Activated CD4-positive, alpha-beta T cell treated with anti-CD3 and anti-CD28 coated beads for 48 hours (primary cell): ENCODE measurements at regions not wholly inside any gene's neighbourhood (a gene's known extent, or its start where the extent isn't known, plus 50 kb on each side); places are given as distances from the start of the nearest gene placed in this dataset.

ENCODE experiments used
- DNase-seq: peaks from one replicate; pipeline ENCODE4 v3.0.0-alpha.2; 2020

DNA sequence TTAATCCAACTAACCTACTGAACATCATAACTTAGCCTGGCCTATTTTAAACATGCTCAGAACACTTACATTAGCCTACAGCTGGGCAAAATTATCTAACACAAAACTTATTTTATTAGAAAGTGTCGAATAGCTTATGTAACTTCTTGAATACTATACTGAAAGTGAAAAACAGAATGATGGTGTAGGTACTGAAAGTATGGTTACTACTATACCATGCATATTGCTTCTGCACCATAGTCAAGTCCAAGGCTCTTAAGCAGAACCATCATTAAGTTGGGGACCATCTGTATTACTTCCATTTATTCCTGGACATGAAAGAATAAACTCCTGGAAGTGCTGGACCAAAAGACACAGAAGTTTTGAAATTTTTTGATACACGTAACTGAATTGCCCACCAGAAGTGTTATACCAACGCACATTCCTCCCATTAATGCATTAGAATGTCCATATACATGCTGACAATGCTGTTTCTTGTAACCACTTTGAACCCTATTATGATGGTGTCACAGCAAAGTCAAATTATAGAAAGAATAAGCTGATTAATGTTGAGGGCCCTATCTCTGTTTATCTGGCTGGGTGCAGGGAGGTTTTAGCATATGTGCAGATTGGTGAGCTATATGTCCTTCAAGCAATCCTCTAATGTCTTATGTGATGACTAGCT lies 375.7 kb downstream of the ACTL7B start:
- DNase-seq = no peak

DNA sequence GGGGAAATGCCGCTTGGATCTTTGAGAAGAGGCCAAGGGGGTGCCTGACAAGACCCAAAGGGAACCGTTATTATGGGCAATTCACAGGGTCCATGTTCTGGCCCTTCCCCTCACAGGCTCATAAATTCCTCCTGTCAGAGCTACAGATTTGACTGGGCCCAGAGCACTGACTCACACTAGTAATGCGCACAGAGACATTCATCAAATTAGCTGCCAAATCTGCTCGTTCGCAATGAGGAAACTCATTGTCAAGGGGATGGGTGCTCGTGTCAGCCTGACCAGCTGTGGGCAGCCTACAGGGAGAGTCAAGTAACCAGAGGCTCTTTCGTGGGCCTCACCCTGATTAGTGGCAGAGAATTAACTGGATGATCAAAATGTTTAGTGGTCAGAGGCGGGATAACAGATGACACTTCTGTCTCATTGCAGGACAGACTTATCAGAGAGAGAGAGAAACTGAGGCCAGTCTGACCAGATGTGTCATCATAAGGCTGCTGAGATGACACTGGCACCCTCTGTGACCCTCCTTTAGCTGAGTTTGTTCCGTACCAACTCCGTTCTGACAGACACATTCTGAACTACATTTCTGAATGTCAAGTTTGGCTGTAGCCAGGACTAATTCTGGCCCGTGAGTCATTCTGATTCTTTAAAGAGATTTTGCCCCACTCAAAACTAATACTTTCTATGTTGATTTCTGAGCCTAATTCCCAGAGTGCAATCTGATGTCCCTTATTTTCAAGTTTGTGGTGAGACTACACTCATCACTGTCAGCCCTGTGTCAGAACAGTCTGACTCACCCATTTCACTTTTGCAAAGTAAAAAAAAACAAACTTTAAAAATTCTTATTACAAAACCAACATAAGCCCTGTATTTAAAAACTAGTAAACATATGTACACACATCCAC lies 377.1 kb downstream of the ACTL7B start:
- no peak for DNase-seq

DNA sequence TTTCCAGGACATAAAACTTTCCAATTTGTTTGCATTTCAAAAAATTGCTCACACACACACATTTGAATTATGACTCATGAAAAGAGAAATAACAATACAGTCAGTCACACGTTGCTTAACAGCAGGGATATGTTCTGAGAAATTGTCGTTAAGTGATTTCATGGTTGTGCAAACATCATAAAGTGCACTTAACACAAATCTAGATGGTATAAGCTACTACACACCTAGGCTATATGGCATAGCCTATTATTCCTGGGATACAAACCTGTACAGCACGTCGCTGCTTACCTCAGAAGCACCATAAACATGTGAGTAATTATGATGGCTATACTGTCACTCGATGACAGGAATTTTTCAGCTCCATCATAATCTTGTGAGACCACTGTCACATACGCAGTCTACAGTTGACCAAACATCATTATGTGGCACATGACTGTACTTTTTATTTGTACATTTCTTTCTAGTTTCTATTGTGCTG lies 378.2 kb downstream of the ACTL7B start:
- DNase-seq = no peak

DNA sequence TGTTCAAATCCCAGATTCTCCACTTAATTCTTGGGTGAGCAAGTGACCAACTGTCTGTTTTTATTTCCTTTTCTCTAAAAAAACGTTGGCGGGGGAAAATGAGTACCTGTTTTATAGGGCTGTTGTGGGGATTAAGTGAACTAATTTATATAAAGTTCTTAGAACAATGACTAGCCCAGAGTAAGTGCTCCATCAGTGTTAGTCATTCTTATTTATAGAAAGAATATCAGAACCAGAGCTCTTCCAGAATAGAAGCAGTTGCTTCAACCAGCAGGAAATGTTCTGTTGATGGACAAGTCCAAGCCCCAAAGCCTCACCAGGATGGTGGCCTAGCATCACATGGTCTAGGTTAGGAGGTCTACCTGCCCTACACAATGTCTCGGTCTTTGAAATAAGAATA lies 379.2 kb downstream of the ACTL7B start:
- no peak for DNase-seq

DNA sequence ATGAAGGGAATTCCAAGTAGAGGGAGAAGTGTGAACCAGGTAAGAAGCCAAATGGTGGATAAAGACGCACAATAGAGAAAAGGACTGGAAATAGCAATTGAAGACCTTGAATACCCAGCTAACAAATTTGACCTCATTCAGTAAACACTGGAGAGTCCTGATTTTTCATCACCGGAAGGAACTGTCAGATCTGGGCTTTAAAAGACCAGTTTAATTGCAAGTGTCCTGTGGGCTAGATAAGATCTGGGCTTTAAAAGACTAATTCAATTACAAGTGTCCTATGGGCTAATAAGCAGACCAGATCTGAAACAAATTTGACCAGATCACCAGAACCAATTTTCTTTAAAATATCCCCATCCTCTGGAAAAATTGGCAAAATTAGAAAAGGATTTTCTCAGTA lies 380.0 kb downstream of the ACTL7B start:
- no peak for DNase-seq

DNA sequence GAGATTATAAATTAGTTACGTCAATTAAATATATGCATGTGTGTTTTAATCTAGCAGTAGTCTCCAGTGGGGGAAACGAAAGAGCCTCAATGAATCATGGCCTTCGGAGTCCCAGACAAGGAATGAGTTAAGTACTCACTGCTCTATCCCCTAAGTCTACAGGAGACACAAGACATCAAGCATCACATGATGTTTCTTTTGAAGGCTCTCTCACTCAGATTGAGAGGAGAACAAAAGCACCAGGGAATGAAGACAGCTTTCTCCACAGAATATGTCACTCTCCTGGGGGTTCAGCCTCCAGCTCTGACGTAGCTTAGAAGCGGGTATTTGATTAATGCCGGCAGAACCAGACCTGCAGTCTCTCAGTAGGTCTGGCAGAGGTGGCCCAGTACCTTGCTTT lies 381.4 kb downstream of the ACTL7B start:
- DNase-seq = no peak

DNA sequence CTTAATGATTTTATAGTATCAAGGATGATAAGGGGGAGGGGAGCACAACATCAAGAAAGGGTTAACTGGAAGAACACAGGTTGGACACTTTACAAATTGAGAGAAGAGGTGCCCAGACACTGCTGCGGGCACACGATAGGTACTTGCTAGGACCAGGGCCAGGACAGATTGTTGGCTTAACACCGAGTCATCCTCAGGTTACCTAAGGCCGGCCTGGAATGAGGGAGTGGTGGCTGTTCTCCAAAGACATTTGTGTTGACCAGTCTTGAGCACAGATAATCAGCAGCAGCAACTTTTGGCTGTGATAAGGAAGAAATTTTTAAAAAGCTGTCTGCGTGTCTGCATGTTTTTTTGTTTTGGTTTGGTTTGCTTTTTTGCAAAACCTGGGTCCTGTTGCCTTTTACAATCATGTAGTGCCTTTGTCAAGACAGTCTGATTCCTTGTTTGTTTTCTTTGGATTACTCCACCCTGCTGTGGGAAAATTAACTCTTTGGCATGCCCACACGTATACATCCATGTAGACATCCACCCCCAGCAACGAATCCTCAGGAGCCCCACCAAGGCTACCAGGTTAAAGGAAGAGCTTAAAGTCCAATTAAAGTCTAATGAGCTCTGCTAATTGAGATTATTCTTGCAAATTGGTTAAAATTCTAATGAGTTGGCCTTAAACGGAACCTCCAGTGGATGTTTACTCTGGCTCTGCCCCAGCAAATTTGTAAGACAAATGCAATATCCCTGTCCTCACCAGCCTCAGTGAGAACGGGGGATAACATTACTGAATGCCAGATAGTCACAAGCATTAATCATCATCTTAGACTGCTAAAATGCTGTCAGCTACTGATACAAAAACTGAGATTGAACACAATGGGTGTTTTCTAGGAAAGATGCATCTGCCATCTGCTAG lies 382.3 kb downstream of the ACTL7B start:
- DNase-seq = no peak

DNA sequence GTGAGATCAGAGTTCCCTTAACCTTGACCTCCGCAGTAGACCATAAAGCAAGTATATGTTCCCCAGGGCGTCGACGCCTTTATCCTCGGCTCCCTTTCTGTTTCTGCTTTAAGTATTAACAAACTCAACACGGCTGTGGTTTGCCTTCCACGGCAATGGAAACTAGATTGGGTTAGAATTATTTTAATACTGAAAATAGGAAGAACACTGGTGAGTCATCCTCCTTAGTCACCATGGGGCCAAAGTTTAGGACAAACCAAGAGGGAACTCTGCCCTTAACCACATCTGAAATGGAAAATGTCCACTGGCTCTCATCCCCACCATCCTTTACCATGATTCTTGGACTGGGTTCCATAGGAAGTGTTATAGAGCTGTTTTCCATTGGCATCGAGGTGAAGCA lies 386.1 kb downstream of the ACTL7B start:
- DNase-seq = no peak

DNA sequence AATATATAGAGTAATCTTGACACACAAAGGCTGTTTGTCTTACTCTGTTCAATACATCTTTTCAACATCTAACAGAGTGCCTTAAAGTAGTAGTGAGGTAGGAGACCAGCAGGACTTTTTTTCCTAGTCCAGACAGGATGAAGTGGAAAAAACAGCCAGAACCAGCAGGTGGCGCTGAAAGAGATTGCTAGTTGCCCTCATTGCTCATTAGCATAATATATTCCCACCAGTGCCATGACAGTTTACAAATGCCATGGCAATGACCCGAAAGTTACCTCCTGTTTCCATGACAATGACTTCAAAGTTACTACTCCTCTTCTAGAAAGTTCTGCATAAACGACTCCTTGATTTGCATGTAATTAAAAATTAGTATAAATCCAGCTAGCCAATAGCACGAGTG lies 387.4 kb downstream of the ACTL7B start:
- DNase-seq = peak; percentile 60

DNA sequence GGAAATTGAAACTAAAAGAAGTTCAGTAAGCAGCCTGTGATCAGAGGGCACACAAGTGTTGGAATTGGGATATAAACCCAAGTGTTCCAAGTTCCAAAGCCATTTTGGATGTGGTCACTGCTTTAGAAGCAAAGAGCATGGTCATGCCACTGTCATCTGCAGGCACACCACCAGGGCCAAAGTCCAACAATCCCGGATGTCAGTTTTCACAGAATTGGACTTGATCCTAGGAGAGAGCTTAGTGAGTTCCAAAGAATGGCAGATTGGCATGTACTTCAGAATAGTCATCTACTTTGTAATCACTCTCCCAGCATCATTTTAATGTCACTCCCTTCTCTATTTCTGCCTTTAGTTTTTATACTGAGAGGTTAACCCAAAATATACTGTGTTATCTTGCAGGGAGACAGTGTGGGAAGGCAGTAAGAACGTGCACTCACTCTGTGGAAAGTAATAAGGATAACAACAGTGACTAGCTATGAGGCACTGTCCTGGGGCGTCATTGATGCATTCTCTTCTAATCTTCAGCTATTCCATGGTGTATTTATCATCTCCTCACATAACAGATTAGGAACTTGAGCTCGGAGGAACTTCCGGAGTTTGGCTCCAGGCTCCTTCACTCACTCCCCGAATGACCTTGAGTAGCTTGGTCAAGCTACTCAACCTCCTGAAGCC lies 388.0 kb downstream of the ACTL7B start:
- DNase-seq = no peak

DNA sequence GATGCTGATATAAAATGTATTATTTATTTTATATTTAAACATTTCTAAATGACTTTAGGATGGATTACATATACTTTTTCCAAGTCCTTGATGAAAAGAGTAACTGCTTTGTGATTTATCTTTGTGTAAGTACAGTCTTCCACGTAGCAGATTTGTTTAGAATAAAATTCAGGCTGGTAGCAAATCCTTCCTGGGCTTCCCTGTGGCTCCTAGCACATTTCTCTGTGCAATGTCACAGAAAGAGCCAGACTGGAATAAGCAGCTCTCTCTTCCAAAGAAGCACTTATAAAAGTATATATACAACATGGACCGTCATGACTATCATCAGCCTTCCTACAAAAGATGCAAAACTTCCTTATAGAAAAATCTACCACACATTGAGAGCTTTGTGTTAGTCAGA lies 388.6 kb downstream of the ACTL7B start:
- no peak for DNase-seq

DNA sequence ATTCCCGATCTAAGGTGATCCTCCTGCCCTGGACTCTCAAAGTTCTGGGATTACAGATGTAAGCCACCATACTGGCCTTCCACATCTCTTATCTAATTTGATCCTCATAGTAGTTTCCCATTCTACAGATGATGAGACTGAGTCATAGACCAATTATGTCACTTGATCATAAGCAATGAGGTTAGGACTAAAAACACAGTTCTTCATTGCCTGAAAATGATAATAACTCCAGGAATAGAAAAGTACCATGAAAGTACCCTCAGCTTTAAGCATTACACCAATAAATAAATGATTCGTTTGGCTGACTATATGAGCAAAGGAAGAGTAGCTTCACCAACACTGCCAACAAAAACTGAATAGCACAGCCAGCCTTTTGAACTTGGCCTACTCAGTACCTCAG lies 389.5 kb downstream of the ACTL7B start:
- DNase-seq = no peak

DNA sequence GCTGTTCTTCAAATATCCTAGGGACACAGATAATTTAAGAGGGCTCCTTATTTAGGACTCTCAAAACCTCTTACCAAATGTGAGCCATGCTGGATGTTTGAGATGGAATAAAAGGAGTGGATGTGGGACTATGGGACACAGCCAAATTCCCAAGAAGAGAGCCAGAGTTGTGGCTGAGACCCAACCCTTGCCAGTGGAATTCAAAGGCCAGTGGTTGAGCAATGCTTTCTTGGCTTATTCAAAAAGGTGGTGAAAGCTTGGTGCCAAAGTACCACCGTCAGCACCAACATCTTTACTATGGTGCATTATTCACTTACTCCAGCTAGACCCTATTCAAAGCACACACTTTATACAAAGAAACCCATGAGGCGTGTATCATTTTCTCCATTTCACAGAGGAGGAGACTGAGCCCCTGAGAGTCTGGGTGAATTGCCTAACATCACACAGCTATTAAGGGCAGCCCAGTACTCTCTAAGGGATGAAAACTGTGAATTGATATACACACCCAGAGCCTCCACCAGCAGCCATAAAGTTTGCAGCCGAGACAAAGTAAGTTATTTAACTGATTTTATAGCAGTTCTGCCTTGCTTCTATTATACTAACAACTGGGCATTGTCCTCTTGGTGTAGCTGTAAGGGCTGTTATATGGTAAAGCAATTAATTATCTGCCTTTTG lies 391.7 kb downstream of the ACTL7B start:
- DNase-seq = no peak

DNA sequence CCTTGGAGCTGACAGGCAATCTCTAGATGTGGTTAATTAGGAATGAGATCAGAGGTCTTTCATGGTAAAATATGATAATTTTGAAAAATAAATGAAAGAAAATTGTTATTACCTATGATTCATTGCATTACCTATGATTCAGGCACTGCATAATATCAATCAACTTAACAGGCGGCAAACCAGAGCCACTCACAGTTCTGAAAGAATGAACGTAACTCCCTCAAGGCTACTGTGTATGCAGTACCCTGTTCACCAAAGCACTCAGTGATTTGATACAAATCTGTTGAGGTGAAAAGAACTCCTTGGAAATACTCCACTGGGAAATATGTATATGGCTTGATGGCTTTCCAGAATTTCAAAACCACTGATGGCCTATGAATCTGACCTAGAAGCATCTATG lies 398.9 kb downstream of the ACTL7B start:
- DNase-seq = no peak

DNA sequence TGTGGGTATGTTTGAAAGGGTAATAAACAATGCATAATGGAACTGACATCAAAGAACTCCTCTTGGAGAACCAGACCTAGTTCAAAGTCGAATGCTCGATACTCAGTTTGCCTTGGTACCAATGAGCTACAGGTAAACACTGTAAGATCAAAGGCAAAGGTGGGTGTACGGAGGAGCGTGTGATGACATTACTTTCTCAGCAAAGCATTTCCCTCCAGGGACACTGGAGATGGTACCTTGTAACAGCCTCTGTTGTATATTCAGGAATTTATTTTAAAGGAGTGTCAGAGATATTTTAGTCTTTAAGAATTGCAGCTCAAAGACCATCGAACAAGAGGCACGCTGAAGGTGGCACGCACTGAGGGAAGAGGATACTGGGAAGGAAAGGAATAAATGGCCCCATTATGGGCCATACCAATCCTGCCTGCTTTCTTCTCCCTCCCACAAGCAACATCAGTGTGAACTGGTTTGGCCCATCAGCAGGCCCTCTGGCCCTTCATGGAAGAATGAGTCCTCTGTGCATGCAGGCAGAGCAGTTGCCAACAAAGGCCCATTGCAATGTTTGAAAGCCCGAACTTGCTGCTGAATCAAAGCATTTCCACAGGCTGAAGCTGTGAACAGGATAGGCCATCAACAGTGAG lies 410.2 kb downstream of the ACTL7B start:
- no peak for DNase-seq

DNA sequence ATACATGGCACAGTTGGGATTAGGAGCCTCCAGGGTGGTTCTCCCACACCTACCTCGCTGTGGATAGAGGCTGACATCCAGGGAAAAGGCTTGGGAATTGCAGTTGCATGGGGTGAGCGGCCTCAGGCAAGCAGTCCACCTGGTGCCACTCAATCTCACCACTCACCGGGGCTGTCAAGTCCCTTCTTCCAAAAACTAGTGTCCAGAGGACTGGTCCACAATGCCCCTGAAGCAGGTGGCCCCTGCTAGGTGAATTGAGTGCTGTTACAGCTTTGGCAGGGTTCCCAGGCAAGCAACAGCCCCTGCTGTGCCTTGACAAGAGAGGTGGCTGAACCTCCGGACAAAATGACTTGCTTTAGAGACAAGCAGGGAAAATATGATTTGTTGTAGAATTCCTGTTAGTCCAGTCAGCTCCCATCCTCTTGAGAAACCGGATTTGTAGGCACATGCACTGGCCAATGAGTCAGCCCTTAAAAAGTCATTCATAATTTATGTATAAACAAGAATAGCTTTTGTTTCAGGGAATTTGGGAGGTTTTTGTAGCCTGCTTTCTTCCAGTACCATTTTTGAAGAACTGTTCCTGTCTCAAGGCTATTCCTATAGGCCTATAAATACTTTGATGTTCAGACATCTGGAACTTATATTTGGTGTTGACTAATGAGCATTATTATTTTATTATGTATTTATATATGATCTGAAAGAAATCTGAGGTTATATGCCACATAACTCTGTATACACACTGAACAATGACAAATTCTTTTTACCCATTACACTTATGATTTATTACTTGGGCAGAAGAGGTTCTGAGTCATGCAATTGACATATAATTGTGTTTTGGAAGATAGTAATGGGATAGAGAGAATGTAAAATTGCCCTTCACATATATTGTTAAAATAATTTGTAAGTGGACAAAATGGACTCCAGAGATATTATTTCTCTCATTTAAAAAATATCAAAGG lies 411.1 kb downstream of the ACTL7B start:
- no peak for DNase-seq

DNA sequence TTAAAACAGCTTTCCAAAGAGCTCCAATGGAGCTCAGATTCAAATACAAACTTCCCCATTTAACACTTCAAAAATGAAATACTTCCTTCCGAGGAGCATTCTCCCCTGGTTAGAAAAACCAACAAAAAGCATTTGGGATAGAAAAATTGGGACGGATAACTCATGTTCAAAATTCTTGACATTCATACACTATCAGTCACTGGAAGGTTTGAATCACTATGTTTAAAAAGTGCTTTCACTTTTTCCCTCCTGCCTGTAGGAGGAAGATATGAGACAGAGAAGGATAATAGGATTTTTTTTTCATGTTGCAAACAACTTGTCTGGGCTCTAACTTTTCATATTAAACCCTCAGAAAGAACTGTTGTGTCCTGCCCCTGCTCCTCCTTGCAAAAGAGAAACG lies 412.0 kb downstream of the ACTL7B start:
- DNase-seq = no peak

DNA sequence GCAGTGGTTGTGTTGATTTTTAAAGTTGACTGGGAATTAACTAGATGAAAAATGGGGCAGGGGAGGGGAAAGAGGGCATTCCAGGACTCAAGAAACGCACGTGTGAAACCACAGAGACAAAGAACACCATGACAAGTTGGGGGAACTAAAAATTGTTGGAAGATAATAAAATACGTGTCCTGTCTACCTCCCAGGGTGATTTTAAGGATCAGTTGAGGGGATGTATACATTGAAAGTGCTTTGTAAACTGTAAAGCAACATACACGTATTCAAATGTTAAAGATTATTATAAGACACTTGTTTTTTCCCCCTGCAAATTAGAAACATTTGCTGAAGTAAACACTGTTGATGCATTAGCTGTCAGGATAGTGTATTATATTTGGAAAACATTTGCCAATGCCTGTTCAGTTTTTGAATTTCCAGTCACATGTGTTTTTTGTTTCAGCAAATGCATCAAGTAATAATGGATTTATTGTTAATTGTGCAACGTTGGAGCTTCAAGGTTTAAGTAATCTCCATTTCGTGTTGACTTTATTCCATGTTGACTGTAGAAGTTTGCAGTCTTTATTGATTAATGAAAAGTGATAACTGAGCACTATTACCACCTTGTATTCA lies 412.7 kb downstream of the ACTL7B start:
- no peak for DNase-seq

DNA sequence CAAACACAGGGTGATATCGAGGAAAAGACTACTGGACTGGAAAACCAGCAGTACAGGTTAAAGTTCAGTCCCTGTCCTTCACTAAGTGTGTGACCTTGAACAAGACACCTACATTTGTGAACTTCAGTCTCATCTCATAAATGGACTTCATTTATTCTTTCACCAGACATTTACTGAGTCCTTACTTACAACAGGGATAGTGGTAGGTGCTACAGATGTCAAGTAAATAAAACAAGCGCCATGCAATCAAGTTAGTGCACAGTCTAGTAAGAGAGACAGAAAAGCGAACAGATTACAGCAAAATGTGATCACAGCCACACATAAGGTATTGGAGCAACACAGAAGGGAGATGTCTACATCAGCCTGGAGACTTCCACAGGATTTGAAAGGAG lies 413.2 kb downstream of the ACTL7B start:
- no peak for DNase-seq

DNA sequence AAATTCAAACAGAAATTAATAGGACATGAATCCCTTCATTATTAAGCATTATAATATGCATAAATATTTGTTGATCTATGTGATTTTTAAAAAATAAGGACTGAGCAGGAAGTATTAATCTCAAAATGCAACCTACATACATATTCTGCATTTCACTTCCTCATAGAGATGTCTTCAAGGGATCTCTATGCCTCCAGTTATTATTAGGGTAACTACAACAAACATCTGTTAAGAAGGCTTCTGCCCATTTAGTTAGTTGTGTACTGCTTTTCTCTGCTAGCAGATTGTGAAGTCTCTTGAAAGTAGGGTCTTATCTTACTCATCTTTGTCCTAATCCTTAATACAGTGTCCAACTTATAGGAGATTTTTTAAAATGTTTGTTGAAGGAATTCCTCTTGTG lies 414.1 kb downstream of the ACTL7B start:
- DNase-seq = no peak
